Fibroblast of lung (primary cell): ENCODE measurements at regions not wholly inside any gene's neighbourhood (a gene's known extent, or its start where the extent isn't known, plus 50 kb on each side); places are given as distances from the start of the nearest gene placed in this dataset.

Experiments used
- CTCF ChIP-seq, 2 donors: IDR thresholded peaks in 1 of 2; conservative IDR thresholded peaks in 1 of 2; 1 replicate in 1 of 2; 2 replicates in 1 of 2; pipeline ENCODE4 v1.5.1; 2011 to 2012; ENCODE audit warnings: low read length in 2 of 2, control low read depth in 1 of 2, inconsistent platforms in 1 of 2, low read depth in 1 of 2, mild to moderate bottlenecking in 1 of 2
- EZH2 ChIP-seq: IDR thresholded peaks from 2 replicates; pipeline ENCODE4 v1.5.1; 2012; ENCODE audit warnings: low read length, control low read depth, mild to moderate bottlenecking; ENCODE audit errors: missing control alignments

GRCh38 chr1:194809665-194810064, 1623.3 kb upstream of the B3GALT2 start:
- TF ChIP-seq EZH2 (no peak), CTCF (conservative IDR thresholded peaks at IDR 0.05 in 1 of 2, IDR thresholded peaks at IDR 0.05 in 1 of 2; ENCODE audit: low read depth in 1 of 2, low read length in 2 of 2) (no peak)
